NCI-H2081 treated with DMSO at 0.1 percent for 48 hours (cell line): ENCODE measurements at regions not wholly inside any gene's neighbourhood (a gene's known extent, or its start where the extent isn't known, plus 50 kb on each side); places are given as distances from the start of the nearest gene placed in this dataset.

ENCODE experiments used
- DNase-seq: peaks from one replicate; lab custom pipeline; 2025; lab: John Stamatoyannopoulos, UW

DNA sequence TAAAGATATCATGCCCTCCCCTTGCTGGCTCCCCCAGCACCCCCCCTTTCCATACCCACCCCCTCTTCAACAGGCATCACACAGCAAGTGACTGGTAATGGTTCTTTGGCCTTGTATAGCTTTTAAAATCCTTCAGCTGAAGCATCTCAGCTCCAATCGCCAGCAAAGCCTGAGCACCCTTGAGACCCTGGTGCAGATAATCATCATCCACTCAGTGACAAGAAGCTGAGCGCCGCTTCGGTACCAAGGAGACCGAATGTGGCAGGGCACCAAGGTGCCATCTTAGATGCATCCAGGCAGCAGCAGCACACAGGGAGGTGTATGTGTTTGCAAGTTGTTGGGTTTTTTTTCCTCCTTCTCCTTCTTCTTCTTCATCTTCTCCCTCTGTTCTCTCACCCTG, 232.7 kb downstream of the BCL11A start:
- no peak for DNase-seq

- no peak for DNase-seq
Measured at GRCh38 chr2:60319031-60319547, 234.4 kb downstream of the BCL11A start.

DNA sequence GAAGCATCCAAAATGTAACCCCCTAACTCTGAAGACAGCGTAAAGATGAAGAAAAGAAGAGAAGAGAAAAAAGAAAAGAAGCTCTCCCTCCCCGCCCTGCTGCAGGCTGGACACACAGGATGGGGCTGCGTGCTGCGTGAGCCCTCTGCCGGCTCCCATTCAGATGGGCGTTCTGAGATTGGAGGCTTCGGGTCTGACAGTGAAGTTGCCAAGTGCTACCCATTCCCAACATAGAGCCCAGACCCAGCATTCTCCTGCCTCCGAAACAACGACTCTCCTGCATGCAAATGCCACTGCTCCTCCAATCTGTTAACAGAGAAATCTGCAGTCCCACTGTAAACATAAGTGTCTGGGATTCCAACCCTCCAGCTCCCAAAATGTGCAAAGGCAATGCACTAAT, 234.9 kb downstream of the BCL11A start:
- no peak for DNase-seq

- DNase-seq: no peak
Measured at GRCh38 chr2:60317844-60318243, 235.6 kb downstream of the BCL11A start.

GRCh38 chr2:60317034-60317386, 236.4 kb downstream of the BCL11A start:
- DNase-seq: no peak

DNA sequence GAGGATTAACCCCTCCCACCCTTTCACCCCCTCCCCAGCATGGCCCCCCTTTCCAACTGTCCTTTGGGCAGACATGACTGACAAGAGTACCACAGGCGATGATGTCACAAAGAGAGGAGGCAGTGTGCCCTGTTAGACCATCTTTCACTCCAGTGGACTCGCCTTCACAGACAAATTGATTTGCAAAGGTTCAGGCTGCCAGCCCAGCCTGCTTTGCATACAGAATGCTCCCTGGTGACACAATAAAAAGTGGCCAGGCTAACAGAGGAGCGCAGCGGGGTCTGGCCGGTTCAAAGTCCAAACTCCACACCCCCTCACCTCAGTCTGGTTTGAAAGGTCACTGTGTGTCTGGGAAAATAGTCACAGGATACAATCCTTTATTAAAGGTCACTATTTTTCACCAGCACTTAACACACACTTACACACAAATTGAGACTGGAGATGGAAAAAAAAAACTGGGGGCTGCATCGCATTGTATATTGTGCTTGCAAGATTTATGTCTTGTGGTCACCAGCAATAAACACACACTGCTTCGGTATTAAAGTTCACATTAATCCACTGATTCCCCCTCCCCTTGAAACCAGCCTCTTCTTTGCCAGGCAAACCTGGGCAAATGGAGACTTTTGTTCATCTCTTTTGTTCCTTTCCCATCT, 236.9 kb downstream of the BCL11A start:
- no peak for DNase-seq

GRCh38 chr2:60313470-60314172, 239.8 kb downstream of the BCL11A start:
- no peak for DNase-seq

DNA sequence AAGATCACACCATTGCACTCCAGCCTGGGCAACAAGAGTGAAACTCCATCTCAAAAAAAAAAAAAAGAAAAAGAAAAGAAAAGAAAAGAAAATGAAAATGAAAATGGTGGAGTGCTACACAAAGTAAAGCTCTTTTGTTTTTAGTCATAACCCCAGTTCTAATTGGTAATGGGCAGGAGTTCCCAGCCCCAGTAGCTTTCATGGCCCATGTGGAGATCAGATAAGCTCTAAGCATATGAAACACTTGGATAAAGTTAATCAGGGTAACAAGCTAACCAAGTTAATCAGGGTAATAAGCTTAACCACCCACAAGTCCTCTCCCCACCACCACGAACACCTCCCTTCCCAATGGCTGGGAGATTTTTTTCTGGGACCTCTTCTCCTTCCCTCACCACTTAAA, 240.8 kb downstream of the BCL11A start:
- no peak for DNase-seq

DNA sequence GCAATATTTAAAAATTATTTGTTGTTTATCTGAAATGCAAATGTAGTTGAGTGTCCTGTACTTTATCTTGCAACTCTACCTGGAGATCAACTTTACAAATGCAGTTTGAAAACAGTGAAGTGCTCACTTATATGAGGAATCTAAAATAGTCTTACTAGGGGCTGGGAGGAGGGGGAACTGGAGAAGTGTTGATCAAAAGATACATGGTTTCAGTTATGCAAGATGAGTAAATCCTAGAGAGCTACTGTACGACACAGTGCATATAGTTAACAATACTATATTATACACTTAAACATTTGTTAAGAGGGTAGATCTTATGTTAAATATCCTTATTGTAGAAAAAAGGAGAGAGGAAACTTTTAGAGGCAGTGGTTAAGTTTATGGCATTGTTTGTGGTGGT, 241.9 kb downstream of the BCL11A start:
- DNase-seq: no peak

GRCh38 chr2:60309941-60310660, 243.4 kb downstream of the BCL11A start:
- DNase-seq: no peak

GRCh38 chr2:60309336-60309735, 244.1 kb downstream of the BCL11A start:
- no peak for DNase-seq

GRCh38 chr2:60306267-60306861, 247.1 kb downstream of the BCL11A start:
- DNase-seq: no peak

- DNase-seq: no peak
Measured at GRCh38 chr2:60303680-60304079, 249.8 kb downstream of the BCL11A start.

GRCh38 chr2:60302377-60303126, 250.9 kb downstream of the BCL11A start:
- DNase-seq: no peak

DNA sequence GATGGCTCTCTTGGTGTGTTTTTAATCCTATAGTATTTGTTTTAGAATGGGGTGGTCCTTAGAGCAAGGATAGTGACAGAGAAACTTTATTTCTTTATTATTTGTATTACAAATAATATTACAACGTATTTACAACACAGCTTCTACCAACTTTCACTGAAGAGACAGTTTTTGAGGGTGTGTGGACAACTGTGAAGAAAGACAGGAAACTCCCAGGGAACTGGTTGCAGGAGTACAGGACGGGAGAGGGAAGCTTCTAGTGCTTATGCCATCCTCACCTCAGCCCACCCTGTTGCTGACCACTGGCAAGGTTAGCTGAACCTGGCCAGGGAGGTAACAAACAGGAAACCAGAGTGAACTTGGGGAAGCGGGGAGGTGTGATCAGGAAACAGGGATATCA, 251.7 kb downstream of the BCL11A start:
- DNase-seq: no peak

DNA sequence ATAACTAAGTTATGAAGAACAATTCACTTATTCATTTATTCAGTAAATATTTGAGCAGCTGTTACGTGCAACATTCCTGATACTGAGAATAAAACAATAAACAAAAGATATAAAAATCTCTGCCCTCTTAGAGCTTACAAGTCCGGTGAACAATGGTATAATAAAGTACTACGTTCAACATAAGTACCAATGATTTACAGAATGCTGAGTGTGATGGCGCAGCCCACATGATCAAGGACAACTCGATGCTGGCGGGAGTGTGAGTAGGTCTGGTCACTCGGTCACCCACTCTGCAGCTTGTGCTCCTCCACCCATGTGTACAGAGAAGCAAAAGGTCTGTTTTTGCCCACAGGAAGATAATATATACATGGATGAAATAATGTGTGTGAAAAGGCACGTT, 254.3 kb downstream of the BCL11A start:
- DNase-seq: no peak

- no peak for DNase-seq
Measured at GRCh38 chr2:60298006-60298696, 255.3 kb downstream of the BCL11A start.

GRCh38 chr2:60297296-60298005, 256.0 kb downstream of the BCL11A start:
- DNase-seq: no peak

DNA sequence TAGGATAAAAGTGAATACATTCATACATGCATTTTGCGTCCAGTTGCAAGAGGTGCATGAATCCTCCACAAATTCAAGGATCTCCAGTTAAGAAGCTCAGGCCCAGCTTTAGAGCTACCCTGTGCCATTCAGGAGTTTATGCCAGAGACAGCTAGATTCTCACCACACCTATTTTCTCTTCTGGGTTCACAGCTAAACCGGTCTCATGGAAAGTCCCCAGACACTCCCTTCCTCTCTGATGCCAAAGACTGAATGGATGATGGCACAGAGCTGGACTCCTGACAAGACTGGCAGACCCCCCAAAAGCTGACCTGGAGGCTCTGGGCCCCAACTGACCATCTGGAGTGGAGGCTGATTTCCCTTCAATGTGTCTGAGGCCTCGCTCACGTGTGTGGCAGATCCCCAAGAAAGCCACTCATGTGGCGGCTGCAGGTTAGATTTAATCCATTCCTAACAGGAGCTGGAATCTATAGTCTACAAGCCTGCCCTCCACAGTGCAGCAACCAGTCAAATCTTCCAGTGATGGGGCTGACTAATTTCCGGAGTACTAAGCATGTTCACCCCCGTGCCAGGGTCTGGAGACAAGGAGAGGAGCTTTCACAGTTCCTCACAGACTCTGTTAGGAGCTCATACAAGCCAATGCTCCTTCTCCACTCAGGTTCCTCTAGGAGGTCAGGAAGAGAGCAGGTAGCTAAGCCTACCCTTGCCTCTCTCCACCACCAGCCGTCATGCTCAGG, 257.1 kb downstream of the BCL11A start:
- DNase-seq: no peak

- no peak for DNase-seq
Measured at GRCh38 chr2:60295636-60295962, 257.9 kb downstream of the BCL11A start.
